NCI-H446 (cell line): ENCODE measurements at regions not wholly inside any gene's neighbourhood (a gene's known extent, or its start where the extent isn't known, plus 50 kb on each side); places are given as distances from the start of the nearest gene placed in this dataset.

Experiments used
- DNase-seq, 2 experiments: peaks; one replicate each; lab custom pipeline; 2025; lab: John Stamatoyannopoulos, UW

DNA sequence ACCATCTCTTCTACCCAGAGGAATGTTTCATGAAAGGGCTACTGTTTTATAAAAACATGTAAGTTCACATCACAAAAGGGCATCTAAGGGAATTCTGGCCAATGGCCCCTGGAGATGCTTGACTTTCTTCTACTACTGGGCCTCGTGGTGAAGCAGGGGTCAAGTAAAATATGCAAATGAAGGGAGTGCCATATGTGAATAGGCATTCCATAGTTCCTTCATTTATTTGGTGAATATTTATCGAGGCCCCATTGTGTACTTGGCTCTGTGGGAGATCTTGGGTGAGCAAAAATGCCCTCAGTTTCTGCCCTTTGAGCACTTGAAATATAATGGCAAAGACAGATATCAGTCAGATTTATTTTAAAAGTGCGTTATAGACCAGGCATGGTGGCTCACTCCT is 101.3 kb upstream of the CACNA2D3 start:
- no peak for DNase-seq

DNA sequence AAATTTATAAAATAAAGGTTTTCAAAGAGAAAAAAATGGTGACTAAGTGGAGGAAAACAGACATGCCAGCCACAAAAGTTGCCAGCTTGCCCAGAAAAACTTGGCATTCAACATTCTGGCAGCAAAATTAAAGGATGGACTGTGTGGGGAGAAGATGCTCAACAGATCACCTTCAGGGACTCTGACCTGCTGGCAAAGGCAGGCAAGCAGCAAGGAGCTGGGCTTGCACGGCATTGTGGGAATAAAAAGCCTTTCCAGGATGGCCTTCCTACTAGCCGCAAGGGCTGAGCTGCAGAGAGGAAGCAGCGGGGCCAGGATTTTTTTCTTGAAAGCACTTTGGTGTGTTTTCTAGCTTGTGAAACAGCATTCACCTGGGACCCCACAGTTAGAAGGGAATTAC is 101.9 kb upstream of the CACNA2D3 start:
- no peak for DNase-seq

DNA sequence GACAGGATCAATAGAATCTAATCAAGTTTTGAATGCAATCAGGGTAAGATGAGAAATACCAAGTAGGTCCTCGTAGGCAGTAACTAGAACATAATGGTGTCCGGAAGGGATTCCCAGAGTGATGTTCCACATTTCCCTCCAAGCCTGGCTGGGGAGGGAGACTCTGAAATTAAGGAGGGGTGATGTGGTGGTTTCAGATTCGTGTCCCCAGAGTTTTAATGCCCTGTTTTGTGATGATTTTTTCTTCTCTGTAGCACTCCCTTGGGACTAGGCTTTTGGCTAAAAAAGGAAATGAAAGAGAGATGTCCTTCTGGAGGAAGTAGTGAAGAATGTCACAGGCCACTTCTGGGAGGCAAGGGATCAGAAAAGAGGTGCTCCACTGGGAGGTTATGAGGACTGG is 108.3 kb upstream of the CACNA2D3 start:
- no peak for DNase-seq

DNA sequence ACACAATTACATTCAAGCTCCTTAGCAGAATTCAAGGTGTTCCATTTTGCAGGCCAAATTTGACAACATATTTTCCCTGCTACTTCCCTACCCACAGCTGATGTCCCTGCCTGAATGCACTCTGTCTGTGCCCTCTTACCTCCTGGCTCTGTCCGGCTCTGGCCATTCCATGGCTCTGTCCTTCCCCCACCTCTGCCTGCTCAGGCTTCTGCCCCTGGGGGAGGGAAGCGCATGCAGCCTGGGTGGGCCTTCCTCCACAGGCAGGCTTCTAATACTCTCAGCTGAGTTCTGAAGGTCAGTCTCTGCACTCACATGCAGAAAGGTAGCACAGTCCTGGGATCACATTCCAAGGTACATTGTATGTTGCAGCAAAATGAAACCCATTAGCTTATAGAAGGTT is 113.6 kb upstream of the CACNA2D3 start:
- DNase-seq: no peak

DNA sequence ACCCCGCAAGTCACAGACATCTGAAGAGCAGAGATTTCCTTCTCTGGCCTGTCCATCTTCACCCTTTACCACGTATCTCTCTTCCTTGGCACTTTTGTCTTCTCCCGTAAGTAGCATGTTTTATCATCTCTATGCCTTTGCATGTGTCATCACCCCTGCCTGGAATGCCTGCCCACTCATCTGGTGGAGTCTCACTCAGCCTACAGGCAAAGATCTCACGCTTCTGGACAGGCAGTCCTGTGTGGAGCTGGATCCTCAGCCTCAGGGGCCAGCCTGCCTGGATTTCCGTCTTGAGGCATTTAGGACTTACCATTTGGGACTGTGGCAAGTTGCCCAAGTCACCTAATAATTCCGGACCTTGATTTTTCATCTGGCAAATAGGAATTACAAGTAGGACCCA is 114.3 kb upstream of the CACNA2D3 start:
- DNase-seq: no peak

DNA sequence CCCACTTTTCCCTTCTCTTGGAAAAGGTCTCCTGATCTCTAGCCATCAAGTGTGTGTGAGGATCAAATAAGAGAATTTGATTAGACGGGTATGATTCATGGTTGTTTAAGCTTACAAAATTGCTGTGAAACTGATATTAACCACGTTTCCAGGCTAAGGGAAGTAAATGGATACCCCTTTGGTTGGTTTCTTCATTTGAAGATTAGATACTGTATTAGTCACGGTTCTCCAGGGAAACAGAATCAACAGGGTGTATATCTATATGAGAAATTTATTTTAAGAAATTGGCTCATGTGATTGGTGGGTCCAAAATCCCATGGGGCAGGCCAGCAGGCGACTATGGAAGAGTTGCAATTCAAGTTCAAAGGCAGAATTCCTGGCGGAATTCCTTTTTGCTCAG is 112.7 kb upstream of the SELENOK start:
- no peak for DNase-seq

DNA sequence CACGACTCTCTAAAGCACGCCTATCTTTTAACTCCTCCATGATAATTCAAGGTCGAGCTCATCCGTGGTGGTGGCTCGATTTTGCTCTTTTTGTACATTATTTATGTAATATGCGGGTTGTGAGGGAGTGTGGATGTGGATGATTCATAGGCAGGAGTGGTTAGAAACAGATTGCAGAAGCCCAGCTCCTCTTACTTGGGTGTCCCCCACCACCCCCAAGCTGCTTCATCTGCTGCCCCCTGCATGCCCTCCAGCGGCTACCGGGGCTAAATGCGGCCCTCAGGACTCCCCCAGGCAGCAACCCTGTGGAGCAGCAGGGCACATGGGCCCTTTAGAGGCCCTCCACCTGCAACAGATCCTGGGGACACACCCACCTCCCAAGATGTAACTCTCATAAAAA is 111.5 kb upstream of the SELENOK start:
- DNase-seq: no peak

DNA sequence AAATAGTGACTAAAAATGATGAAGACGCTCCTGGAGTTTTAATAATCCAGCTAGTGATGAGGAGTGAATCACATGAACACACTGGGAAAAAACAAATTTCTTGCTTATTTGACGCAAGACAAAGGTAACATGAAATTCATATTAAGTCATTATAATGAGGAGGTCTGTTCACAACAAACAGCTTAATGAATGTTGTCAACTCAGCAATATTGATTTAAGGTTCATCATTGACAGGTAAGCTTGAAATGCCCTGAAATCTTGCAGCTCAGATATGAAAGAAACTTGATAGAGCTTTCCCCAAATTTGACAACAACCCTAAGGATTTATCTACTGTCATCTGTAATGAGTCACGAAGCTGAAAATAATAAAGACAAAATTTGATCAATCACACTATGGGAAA is 108.1 kb upstream of the SELENOK start:
- DNase-seq: no peak

DNA sequence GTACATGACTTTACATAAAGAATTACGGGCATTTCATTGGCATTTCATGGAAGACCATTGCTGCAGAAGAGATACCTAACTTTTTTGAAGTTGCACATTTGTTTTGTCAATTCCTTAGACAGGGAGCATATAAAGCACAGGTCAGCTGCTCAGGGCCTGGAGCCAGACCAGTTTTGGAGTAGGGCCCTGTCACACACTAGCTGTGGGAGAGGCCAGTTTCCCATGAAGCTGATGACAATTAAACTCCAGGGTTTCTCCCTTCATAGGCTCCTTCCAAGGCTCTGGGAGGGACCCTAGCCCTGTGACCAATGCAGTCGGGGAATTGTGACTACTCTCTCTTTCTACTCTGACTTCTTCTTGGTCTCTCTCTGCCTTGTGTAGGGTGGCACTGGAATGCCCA is 107.3 kb upstream of the SELENOK start:
- DNase-seq: no peak

DNA sequence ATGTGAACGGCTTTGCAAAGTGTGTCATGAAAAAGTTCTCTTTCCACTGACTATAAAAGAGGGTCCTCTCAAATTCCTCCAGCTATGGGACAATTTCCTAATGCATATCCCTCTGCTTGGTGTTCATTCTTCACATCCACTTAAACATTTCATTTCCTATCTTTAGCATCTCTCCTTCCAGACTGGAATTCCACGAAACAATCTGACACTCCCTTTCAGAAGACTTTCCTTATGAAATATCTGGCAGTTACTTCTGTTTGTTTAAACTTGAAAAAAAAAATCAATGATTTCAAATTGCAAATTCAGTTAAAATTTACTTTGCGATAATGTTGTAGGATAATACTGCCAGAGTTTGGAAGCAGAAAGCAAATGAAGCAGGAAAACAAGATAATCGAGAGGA is 105.8 kb upstream of the SELENOK start:
- no peak for DNase-seq

DNA sequence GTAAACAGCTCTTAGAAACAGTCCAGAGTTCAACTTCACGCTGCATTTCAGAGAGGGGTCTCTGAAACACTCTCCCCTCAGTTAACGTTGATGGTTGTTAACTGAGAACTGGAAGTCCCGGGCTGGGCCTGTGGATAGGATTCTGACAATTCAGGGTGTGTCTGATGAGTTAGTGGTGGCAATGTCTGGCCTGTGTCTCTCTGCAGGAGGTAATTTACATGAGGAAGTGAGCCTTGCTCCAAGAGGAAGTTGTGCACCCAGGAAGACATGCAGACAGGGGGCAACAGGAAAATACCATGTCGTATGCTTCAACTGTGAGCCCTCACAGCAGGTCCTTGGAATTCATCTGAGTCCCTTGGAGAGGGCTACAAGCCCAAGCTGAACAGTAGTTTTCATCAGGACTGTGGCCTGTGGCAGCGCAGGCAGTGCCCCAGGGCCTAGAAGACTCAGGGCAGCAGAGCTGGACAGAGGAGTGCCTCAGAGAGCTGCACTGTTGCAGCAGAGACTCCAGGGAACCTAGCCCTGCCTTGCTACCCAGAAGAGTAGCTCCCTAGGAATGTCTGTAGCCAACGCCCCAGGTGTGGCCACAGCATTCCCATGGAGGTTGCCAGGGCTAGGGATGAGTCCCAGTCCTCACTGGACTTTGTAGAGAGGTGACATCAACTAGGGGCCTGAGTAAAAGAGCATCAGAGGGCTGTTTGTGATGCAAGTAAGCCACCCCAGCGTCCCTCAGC is 104.6 kb upstream of the SELENOK start:
- DNase-seq: no peak

DNA sequence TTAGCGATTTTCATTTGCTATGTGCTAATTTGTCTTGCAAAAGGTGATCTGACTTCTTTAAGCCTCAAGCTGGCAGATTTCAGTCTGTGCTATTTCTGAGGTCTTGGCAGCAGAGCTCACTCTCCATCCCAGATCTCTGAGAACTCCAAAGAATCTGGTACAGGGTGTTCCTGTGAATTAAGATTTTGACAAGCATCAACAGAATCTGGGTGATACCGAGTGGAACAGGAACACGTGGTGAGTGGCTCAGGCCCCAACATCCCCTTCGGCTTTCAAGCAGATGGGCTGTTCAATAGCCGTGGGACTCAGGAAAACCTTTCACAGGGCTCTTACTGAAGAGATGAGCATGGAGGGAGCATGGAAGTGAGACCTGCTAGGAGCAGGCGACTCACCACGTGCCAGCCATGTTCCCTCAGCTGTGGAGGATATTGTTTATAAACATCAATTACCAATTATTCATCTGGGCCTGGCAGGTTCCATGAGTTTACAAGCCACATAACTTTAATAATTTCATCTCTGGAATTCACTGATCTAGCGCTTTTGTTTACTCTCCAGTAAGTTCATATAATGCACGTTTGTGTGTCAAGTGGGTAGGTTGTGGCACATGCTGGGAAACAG is 103.4 kb upstream of the SELENOK start:
- DNase-seq: no peak

DNA sequence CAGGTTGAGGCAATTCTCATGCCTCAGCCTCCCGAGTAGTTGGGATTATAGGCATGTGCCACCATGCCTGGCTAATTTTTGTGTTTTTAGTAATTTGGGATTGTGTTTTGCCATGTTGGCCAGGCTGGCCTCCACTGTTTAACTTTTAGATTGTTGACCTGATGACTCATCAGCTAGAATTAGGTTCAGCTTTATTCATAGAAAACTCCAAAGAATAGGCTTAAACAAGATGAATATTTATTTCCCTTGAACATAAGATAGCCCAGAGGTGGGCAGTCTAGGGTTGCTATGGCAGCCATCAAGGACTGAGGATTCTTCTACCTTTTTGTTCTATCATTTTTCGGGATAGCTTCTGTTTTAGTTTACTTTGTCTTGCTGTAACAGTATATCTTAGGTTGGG is 99.6 kb upstream of the SELENOK start:
- no peak for DNase-seq

DNA sequence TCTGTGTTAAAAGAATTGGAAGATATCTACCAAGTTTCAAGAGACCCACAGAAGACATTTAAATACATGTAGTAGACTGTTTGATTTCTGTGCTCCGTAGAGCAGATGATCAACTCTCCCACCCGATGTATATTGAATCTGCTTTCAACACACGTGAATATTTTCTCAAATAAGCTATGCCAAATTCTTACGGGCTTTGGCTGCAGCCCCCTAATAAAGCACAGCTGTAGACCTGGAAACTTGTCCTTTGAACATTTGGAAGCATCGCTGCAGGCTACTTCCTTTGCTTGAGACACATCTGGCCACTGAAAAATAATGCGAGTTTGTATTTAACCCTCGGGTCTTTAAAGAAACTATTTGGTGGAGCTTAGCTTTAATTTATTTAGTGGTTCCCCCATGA is 98.3 kb upstream of the SELENOK start:
- no peak for DNase-seq

DNA sequence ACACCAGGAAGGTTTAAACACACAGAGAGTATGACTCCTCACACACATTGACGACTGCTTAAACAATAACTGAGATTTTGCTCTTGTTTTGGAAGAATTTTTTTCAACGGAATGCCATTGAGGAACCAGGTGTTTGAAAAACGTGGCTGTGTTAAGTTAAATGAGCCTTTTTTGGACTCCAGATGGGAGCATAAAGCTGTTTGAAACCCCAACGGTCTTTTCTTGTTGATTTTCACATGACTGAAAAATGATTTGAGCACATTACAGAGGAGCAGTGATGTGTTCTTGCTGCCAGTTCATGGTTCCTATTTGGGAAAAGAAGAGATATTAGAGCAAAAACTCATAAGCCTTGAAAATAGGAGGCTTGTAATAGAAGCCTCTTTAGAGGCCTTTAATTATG is 97.8 kb upstream of the SELENOK start:
- no peak for DNase-seq

DNA sequence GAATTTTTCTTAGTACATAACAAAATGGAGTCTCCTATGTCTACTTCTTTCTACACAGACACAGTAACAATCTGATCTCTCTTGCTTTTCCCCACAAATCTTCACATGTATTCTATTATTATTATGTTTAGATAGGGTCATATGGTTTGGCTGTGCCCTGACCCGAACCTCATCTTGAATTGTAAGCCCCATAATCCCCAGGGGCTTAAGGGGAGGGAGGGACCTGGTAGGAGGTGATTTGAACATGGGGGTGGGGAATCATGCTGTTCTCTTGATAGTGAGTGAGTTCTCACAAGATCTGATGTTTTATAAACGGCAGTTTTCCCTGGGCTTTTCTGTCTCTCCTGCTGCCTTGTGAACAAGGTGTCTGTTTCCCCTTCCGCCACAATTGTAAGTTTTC is 86.7 kb upstream of the SELENOK start:
- no peak for DNase-seq

DNA sequence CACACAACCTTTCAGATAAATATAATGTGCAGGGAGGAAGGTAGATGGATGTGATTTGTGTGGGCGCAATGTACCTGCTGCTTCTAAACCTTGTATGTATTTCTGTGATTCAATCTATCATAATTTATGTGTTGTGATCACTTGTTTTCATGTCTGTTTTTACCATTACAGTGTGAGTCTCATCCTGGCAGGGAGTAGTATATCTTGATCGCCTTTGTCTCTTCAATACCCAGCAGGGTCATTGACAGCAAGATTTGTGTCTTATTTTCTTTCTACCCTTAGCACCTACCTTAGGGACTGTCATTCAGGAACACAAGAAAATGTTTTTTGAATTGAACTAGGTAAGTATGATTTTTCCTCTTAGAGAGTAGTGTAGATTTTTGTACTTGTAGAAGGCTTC is 83.7 kb upstream of the SELENOK start:
- no peak for DNase-seq

DNA sequence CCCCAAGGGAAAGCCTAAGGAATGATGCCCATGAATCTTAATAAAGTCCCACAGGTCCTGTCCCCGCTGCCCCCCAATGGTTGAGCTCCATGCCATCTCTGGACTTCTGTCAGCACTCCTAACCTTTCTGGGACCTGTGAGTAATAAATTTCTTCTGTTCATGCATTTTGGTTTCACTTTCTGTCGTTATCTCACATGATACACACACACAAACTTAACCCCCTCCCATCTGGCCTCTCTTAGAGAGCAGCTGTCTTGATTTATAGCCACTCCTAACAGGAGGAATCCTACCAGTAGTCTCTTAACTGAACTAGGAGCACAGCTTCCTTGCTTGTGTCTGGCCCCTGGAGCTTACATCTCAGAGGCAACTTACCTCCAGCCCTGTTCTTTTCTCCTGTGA is 82.7 kb upstream of the SELENOK start:
- DNase-seq: no peak

DNA sequence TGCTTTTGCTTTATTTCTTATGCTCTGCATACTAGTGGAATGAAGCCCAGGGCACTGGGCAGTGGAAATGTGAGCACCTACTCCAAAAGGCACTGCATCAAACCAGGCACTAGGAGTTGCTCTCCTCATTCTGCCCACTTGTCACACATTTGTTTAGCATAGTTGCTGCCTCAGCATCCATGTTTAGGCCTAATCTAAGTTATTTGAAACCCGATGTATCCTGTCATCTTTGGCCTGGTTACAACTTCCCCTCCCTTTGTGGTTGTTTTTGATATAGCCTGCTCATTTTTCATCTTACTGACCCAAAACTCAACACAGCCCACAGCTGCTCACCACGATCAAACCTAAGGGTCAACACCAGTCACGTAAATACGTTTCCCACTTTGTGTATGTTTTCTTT is 82.2 kb upstream of the SELENOK start:
- DNase-seq: no peak

DNA sequence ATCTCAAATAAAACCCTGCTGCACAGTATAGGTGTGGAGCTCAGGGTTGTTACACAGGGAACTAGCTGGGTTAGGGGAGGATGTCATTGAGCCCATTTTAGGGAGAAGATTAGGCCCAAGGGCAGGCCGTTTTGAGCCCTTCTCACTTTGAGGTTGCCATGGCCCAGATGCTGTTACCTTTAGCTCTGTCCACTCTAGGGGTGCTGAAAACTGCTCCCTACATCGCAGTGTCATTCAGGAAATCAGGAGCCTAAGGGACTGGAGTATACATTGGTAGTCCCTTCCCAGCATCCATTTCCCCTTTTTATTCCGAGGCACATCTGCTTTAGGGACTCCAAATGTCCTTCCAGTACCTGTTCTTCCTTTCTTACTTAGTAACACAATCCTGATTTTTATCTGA is 79.0 kb upstream of the SELENOK start:
- DNase-seq: no peak

DNA sequence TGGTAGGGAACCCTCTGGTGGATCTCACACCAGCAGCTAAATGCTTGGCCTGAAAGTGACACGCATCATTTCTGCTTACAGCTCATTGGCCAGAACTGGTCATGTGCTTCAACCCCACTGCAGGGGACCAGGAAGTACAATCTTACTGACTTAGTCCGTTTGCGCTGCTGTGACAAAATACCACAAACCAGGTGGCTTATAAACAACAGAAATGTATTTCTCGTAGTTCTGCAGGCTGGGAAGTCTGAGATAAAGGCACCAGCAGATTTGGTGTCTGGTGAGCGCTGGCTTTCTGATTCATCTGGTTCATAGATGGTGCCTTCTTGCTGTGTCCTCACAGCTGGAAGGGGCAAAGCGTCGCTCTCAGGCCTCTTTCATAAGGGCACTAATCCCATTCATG is 77.4 kb upstream of the SELENOK start:
- DNase-seq: no peak

DNA sequence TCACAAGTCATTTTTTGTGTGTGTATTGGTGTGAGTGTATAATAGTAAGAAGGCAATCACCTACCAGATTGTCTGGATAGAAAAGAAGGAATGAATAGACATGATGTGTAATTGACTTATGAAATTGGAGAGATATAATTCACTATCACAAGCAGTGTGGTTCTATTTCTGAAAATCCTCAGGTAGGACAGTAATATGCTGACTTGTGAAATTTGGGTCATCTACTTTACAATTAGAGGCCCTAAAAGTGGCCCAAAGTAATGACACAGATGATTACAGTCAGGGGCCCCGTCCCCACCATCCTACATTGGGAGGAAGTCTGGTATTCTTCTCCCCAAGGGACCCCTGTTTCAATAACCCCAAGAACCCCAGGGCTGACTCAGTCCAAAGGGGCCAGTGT is 73.6 kb upstream of the SELENOK start:
- no peak for DNase-seq

DNA sequence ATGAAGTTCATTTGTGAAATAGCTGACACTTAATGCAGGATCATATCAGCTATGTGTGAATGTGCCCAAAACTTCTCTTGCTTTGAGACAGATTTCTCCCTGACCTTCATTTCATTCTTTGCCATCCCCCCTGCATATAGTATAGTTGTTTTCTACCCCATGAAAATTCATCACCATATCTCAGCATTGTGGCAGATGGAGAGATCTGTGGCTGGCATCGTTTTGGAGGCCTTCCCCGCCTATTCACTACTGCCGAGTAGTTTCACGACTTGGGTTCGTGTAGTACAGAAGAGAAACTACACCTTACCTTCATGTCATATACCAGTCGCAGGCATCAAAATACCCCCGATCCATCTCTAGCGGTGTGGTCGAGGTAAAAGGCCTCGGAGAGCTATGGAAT is 66.2 kb upstream of the SELENOK start:
- no peak for DNase-seq

DNA sequence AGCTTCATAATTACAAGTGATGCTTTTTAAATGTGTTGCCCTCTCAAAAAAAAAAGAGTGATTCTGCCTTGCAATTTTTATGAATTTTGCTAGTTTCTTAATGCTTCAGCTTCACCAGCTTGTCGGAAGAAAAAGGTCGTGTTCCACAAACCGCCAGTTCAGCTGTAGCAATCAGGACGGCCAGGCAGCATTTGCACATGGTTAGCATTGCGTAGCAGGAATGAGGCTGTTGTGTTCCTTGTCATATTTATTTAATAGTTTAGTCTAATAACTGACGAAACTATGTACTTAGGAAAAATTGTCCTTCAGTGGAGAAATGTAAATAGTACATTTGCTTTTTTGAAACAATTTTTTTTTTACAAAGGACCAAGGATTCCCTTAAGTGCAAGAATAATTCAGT is 64.9 kb upstream of the SELENOK start:
- DNase-seq: no peak
